HG02759 (cell line): ENCODE measurements at regions not wholly inside any gene's neighbourhood (a gene's known extent, or its start where the extent isn't known, plus 50 kb on each side); places are given as distances from the start of the nearest gene placed in this dataset.
A peak's percentile ranks its signal among the peaks of the same experiment; 100 is the strongest.
"Not testable (repeated sequence)": the region's sequence is repeated elsewhere in the genome, so short reads cannot be mapped to it uniquely, and the experiment has no call there.

Experiments
- ATAC-seq: cut with Tn5 transposase; IDR thresholded peaks from one replicate; pipeline ENCODE4 v1.9.1; 2021; ENCODE audit warnings: mild to moderate bottlenecking, moderate library complexity; ENCODE audit not compliant: unreplicated experiment

GRCh38 chr10:62492870-62493180, 118.7 kb downstream of the ZNF365 start:
- ATAC-seq = no peak

GRCh38 chr10:62496925-62497324, 122.8 kb downstream of the ZNF365 start:
- no peak for ATAC-seq

GRCh38 chr10:62498271-62498670, 124.1 kb downstream of the ZNF365 start:
- ATAC-seq = no peak

GRCh38 chr10:62500116-62500515, 125.9 kb downstream of the ZNF365 start:
- ATAC-seq = not testable (repeated sequence)

- ATAC-seq = no peak
Measured at GRCh38 chr10:62501547-62501946, 127.4 kb downstream of the ZNF365 start.

GRCh38 chr10:62502995-62503613, 128.9 kb downstream of the ZNF365 start:
- ATAC-seq = no peak

- ATAC-seq = no peak
Measured at GRCh38 chr10:62503872-62504271, 129.7 kb downstream of the ZNF365 start.

GRCh38 chr10:62506371-62506770, 132.2 kb downstream of the ZNF365 start:
- no peak for ATAC-seq

GRCh38 chr10:62511238-62511637, 137.1 kb downstream of the ZNF365 start:
- peak; percentile 41 for ATAC-seq

GRCh38 chr10:62511656-62512055, 137.5 kb downstream of the ZNF365 start:
- peak; percentile 88 for ATAC-seq

GRCh38 chr10:62512732-62513475, 138.7 kb downstream of the ZNF365 start:
- ATAC-seq = no peak

- no peak for ATAC-seq
Measured at GRCh38 chr10:62514079-62514693, 140.0 kb downstream of the ZNF365 start.

GRCh38 chr10:62517252-62517651, 143.1 kb downstream of the ZNF365 start:
- no peak for ATAC-seq

- ATAC-seq = peak; percentile 69
Measured at GRCh38 chr10:62527019-62527827, 153.1 kb downstream of the ZNF365 start.

GRCh38 chr10:62528441-62528840, 154.3 kb downstream of the ZNF365 start:
- peak; percentile 83 for ATAC-seq

- no peak for ATAC-seq
Measured at GRCh38 chr10:62529396-62529795, 155.2 kb downstream of the ZNF365 start.

- no peak for ATAC-seq
Measured at GRCh38 chr10:62534031-62534430, 159.9 kb downstream of the ZNF365 start.

GRCh38 chr10:62538606-62539005, 164.4 kb downstream of the ZNF365 start:
- ATAC-seq = no peak

GRCh38 chr10:62540389-62540788, 166.2 kb downstream of the ZNF365 start:
- ATAC-seq = no peak

GRCh38 chr10:62541811-62542210, 167.6 kb downstream of the ZNF365 start:
- ATAC-seq = no peak

- ATAC-seq = no peak
Measured at GRCh38 chr10:62543571-62544355, 169.6 kb downstream of the ZNF365 start.
